ENCODE measurements at regions not wholly inside any gene's neighbourhood (a gene's known extent, or its start where the extent isn't known, plus 50 kb on each side); places are given as distances from the start of the nearest gene placed in this dataset.

- Histone ChIP-seq H3K27ac (no peak overlapping the region), H3K4me1 (no peaks in the 10 kb centered on the region), H3K27me3 (no peaks in the 10 kb centered on the region), H3K4me3 (no peak overlapping the region), H3K36me3 (no peaks in the 10 kb centered on the region), H3K9me3 (peaks cover 0 to 18% of the 10 kb centered on the region in 2 donors)
- TF ChIP-seq CTCF (IDR thresholded peaks at IDR 0.05) (no peak), POLR2AphosphoS5 (IDR thresholded peaks at IDR 0.05) (no peak), POLR2A (IDR thresholded peaks at IDR 0.05) (no peak)
- no peak for DNase-seq (ENCODE audit: low spot score in 2 of 2)
- intact Hi-C loops (cut with DNase I; ENCODE audit: low total_unique reads): no loop called here
Observed at GRCh38 chr6:241336-241865, 50.9 kb upstream of the DUSP22 start.

Data from breast epithelium (tissue), 4 donors.